Vagina (tissue), 2 donors: ENCODE measurements at regions not wholly inside any gene's neighbourhood (a gene's known extent, or its start where the extent isn't known, plus 50 kb on each side); places are given as distances from the start of the nearest gene placed in this dataset.

Experiments
- DNase-seq, 2 donors: peaks; one replicate each; pipeline ENCODE4 v3.0.0-alpha.2; 2017; ENCODE audit errors: extremely low spot score in 2 of 2
- H3K27ac ChIP-seq: fragments of 200-600 bp; sonication (generic); one replicate; pipeline ENCODE4 v1.5.1; 2019
- H3K27me3 ChIP-seq: fragments of 200-600 bp; sonication (generic); one replicate; pipeline ENCODE4 v1.5.1; 2019
- H3K36me3 ChIP-seq, 2 donors: fragments of 200-600 bp; sonication (generic); one replicate each; pipeline ENCODE4 v1.5.1; 2017 to 2019
- H3K4me1 ChIP-seq: fragments of 200-600 bp; sonication (generic); one replicate; pipeline ENCODE4 v1.5.1; 2019
- H3K4me3 ChIP-seq, 2 donors: fragments of 200-600 bp; sonication (generic); 1 replicate in 1 of 2; 2 replicates in 1 of 2; pipeline ENCODE4 v1.5.1; 2016 to 2019
- H3K9me3 ChIP-seq: fragments of 200-600 bp; sonication (generic); one replicate; pipeline ENCODE4 v1.5.1; 2019
- POLR2A ChIP-seq, 2 donors: fragments of 450-650 bp; IDR thresholded peaks; one replicate each; pipeline ENCODE4 v1.6.1; 2017; ENCODE audit warnings: antibody characterized with exemption in 2 of 2, mild to moderate bottlenecking in 2 of 2, moderate library complexity in 2 of 2
- POLR2AphosphoS5 ChIP-seq, 2 donors: sonication (generic); formaldehyde crosslinking; IDR thresholded peaks; one replicate each; pipeline ENCODE4 v1.9.0; 2017; ENCODE audit warnings: antibody characterized with exemption in 2 of 2, mild to moderate bottlenecking in 2 of 2, low read depth in 1 of 2; ENCODE audit not compliant: insufficient read depth in 1 of 2
- intact Hi-C: fragments of 100-400 bp; cut with DNase I; formaldehyde crosslinking; loops from one replicate; pipeline ENCODE4 v1.15.1; 2023
- TF ChIP-seq, protein P1 (sequence below), 3 experiments: fragments of 450-650 bp in 2 of 3; fragments of 200-600 bp in 1 of 3; sonication (generic) in 1 of 3; IDR thresholded peaks; one replicate each; pipeline ENCODE4 v1.5.1; 2017 to 2019; ENCODE audit warnings: antibody characterized with exemption in 3 of 3, mild to moderate bottlenecking in 2 of 3, moderate library complexity in 2 of 3

DNA sequence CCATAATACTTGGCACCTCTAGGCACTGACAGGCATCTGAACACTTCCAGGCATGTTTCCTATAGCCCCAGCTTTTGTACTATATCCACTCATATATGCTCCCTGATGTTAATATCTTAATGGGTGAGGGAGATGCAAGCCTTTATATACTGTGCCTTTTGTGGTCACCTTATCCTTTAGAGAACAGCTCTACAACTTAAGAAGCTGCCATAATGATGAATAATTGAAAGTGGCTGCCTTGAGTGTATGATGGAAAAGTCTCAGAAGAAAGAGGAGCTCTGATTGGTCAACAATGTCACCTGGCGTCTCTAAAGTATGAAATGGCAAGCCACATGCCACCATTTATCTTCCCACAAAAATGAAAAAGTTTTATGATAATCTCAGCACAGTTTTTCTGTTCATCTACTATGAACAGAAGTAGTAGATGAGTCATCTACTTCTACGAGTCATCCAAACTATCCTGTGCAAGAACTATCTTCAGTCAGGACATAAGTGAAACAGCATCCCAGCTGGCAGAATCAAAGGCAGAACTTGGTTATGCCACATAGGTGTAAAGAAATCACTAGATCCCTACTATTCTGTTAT lies 997.9 kb upstream of the CELF4 start:
- intact Hi-C loops = loop anchor here (10.0 kb wide), 1 partner anchor 759 kb away; no protein-coding TSS in a partner anchor
- no peaks in the 10 kb centered on the region for H3K36me3 ChIP-seq
- no peak overlapping the region for H3K27ac ChIP-seq
- DNase-seq = no peak
- H3K9me3 ChIP-seq = no peaks in the 10 kb centered on the region
- H3K4me3 ChIP-seq = no peak overlapping the region
- TF ChIP-seq, protein P1, sequence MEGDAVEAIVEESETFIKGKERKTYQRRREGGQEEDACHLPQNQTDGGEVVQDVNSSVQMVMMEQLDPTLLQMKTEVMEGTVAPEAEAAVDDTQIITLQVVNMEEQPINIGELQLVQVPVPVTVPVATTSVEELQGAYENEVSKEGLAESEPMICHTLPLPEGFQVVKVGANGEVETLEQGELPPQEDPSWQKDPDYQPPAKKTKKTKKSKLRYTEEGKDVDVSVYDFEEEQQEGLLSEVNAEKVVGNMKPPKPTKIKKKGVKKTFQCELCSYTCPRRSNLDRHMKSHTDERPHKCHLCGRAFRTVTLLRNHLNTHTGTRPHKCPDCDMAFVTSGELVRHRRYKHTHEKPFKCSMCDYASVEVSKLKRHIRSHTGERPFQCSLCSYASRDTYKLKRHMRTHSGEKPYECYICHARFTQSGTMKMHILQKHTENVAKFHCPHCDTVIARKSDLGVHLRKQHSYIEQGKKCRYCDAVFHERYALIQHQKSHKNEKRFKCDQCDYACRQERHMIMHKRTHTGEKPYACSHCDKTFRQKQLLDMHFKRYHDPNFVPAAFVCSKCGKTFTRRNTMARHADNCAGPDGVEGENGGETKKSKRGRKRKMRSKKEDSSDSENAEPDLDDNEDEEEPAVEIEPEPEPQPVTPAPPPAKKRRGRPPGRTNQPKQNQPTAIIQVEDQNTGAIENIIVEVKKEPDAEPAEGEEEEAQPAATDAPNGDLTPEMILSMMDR (IDR thresholded peaks at IDR 0.05) = no peak
- TF ChIP-seq POLR2AphosphoS5 (IDR thresholded peaks at IDR 0.05; ENCODE audit: insufficient read depth in 1 of 2, low read depth in 1 of 2) (no peak), POLR2A (IDR thresholded peaks at IDR 0.05) (no peak)
- no peaks in the 10 kb centered on the region for H3K27me3 ChIP-seq
- H3K4me1 ChIP-seq = no peaks in the 10 kb centered on the region

DNA sequence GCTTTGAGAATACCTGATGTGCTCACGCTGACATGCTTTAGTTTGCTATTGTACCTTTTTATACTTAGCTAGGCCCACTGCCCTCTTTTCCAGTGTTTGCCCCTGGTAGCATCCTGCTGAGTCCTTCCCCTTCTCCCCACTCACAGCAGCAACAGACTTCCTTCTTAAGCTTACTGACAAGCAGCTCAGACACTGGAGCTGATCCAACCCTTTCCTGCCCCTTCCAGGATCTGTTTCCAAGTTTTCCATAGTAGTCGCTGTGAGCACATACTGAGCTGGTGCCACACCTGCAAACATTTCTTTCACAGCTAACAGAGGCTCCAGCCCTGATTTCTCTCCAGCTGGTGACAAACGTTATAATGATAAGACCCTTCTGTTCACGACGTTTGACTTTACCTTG lies 991.4 kb upstream of the CELF4 start:
- Histone ChIP-seq H3K4me3 (no peak overlapping the region), H3K9me3 (no peaks in the 10 kb centered on the region), H3K36me3 (no peaks in the 10 kb centered on the region), H3K27me3 (no peaks in the 10 kb centered on the region), H3K4me1 (no peaks in the 10 kb centered on the region), H3K27ac (no peak overlapping the region)
- DNase-seq = no peak
- intact Hi-C loops = no loop called here
- TF ChIP-seq, protein P1 (IDR thresholded peaks at IDR 0.05) = no peak
- TF ChIP-seq POLR2AphosphoS5 (IDR thresholded peaks at IDR 0.05; ENCODE audit: insufficient read depth in 1 of 2, low read depth in 1 of 2) (no peak), POLR2A (IDR thresholded peaks at IDR 0.05) (no peak)

DNA sequence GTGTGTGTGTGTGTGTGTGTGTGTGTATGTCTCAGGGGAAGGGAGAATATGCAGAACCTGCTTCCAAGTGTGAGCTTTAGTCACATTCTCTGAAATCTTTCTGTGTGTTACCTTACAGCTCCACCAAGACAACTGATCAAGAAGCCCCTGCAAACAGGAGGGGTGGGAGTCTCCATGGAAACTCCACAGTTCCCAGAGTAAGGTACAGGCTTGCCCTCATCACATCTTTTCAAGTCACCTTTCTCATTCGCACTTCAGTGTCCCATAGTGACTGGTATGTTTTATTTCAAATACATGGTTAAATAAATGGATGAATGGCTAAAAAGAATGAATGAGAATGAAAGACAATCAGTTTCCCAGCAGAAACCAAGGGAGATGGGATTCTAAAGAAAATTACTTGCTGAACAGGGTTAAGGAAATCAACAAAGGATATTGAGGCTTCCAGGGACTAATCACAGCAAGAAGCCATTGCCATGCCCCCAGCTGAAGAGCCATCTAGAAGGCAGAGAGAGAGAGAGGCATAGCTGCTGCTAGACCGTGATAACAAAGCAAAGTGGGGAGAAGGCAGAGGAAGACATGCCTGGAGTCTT lies 987.2 kb upstream of the CELF4 start:
- Histone ChIP-seq H3K36me3 (no peaks in the 10 kb centered on the region), H3K27me3 (no peaks in the 10 kb centered on the region), H3K9me3 (no peaks in the 10 kb centered on the region), H3K27ac (no peak overlapping the region), H3K4me3 (no peak overlapping the region), H3K4me1 (no peaks in the 10 kb centered on the region)
- DNase-seq = no peak
- intact Hi-C loops = no loop called here
- TF ChIP-seq POLR2AphosphoS5 (IDR thresholded peaks at IDR 0.05; ENCODE audit: insufficient read depth in 1 of 2, low read depth in 1 of 2) (no peak), POLR2A (IDR thresholded peaks at IDR 0.05) (no peak)
- TF ChIP-seq, protein P1 (IDR thresholded peaks at IDR 0.05) = no peak

DNA sequence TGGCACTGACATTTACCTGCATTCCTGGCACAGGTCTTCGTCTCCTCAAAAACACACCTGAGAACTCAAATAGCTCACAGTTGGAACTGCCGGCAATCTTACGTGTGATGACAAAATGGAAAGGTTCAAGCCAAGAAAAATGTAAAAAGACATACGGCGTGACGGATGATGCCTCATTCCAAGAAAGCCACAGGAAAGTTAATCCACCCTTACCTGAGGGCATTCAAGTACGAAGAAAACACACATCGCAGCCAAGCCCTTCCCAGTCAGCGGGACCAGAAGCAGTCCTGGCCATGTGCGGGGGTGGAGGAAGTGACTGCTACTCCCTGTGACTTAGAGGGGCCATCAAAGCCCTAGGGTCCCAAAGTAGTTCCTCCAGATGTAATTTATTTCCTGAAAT lies 986.3 kb upstream of the CELF4 start:
- no peak for DNase-seq
- H3K36me3 ChIP-seq = no peaks in the 10 kb centered on the region
- intact Hi-C loops = no loop called here
- no peak overlapping the region for H3K4me3 ChIP-seq
- TF ChIP-seq POLR2AphosphoS5 (IDR thresholded peaks at IDR 0.05; ENCODE audit: insufficient read depth in 1 of 2, low read depth in 1 of 2) (no peak), POLR2A (IDR thresholded peaks at IDR 0.05) (no peak)
- TF ChIP-seq, protein P1 (IDR thresholded peaks at IDR 0.05) = no peak
- H3K9me3 ChIP-seq = no peaks in the 10 kb centered on the region
- H3K27me3 ChIP-seq = no peaks in the 10 kb centered on the region
- no peak overlapping the region for H3K27ac ChIP-seq
- H3K4me1 ChIP-seq = no peaks in the 10 kb centered on the region

DNA sequence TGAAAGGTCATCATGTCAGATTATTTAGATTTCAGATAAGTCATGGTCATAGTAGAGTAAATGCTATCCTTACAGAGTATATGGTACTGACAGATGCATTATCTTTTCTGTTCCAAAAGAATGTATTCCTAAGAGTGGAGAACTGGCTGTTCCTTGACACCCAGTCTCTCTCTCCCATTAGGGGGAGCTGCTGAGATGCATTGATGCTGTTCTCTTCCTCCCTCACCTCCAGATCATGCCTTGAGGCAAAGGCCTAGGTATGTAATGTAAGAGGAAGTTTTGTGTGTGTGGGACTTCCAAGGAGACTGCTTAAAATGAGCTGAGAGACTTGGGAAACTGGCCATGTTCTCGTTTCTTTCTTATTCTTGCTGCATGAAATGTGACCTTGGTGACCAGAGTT lies 979.5 kb upstream of the CELF4 start:
- Histone ChIP-seq H3K27me3 (no peaks in the 10 kb centered on the region), H3K4me1 (no peaks in the 10 kb centered on the region), H3K9me3 (no peaks in the 10 kb centered on the region), H3K27ac (no peak overlapping the region), H3K36me3 (no peaks in the 10 kb centered on the region), H3K4me3 (no peak overlapping the region)
- TF ChIP-seq, protein P1 (IDR thresholded peaks at IDR 0.05) = no peak
- no peak for TF ChIP-seq POLR2A (IDR thresholded peaks at IDR 0.05)
- no peak for TF ChIP-seq POLR2AphosphoS5 (IDR thresholded peaks at IDR 0.05; ENCODE audit: insufficient read depth in 1 of 2, low read depth in 1 of 2)
- intact Hi-C loops = no loop called here
- no peak for DNase-seq
